HEK293T (cell line): ENCODE measurements at regions not wholly inside any gene's neighbourhood (a gene's known extent, or its start where the extent isn't known, plus 50 kb on each side); places are given as distances from the start of the nearest gene placed in this dataset.
"Not testable (repeated sequence)": the region's sequence is repeated elsewhere in the genome, so short reads cannot be mapped to it uniquely, and the experiment has no call there.

ENCODE experiments used
- CTBP1 ChIP-seq: fragments of 450-650 bp; IDR thresholded peaks from 2 replicates; pipeline ENCODE4 v1.6.1; 2016; ENCODE audit warnings: borderline replicate concordance
- SUZ12 ChIP-seq: fragments of 450-650 bp; IDR thresholded peaks from 2 replicates; pipeline ENCODE4 v1.6.1; 2016; ENCODE audit warnings: mild to moderate bottlenecking

DNA sequence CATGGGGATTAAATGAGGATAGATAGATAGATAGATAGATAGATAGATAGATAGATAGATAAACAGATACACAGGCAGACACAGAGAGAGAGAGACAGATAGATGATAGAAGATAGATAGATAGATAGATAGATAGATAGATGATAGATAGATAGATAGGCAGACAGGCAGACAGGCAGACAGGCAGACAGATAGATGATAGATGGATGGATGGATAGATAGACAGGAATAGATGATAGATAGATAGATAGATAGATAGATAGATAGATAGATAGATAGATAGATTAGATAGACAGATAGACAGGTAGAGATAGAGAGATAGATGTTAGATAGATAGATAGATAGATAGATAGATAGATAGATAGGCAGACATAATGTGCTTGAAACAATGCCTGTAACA is 137.3 kb downstream of the MED10 start:
- TF ChIP-seq SUZ12, CTBP1: not testable (repeated sequence)
